KMS-11 (cell line): ENCODE measurements at regions not wholly inside any gene's neighbourhood (a gene's known extent, or its start where the extent isn't known, plus 50 kb on each side); places are given as distances from the start of the nearest gene placed in this dataset.

Experiments used
- H2AFZ ChIP-seq: fragments of 200-600 bp; sonication (generic); 2 replicates; pipeline ENCODE4 v1.6.1; 2016; ENCODE audit warnings: antibody characterized with exemption, mixed run types, low read depth
- H3K27ac ChIP-seq: fragments of 200-600 bp; sonication (generic); 2 replicates; pipeline ENCODE4 v1.6.1; 2016; ENCODE audit warnings: mild to moderate bottlenecking, mixed run types
- H3K27me3 ChIP-seq: fragments of 200-600 bp; sonication (generic); 2 replicates; pipeline ENCODE4 v1.6.1; 2017; ENCODE audit warnings: mild to moderate bottlenecking, low read depth, mixed run types, moderate library complexity; ENCODE audit not compliant: insufficient read depth
- H3K36me3 ChIP-seq: fragments of 200-600 bp; sonication (generic); 2 replicates; pipeline ENCODE4 v1.6.1; 2017; ENCODE audit warnings: mild to moderate bottlenecking, mixed run types; ENCODE audit not compliant: insufficient read depth
- H3K4me1 ChIP-seq: fragments of 200-600 bp; sonication (generic); 2 replicates; pipeline ENCODE4 v1.6.1; 2016; ENCODE audit warnings: mild to moderate bottlenecking, low read depth, mixed run types; ENCODE audit not compliant: poor library complexity, severe bottlenecking
- H3K4me2 ChIP-seq: fragments of 200-600 bp; sonication (generic); 2 replicates; pipeline ENCODE4 v1.7.0; 2016; ENCODE audit warnings: mild to moderate bottlenecking, mixed run types
- H3K4me3 ChIP-seq: fragments of 200-600 bp; sonication (generic); IDR thresholded peaks from 2 replicates; pipeline ENCODE4 v1.6.1; 2017; ENCODE audit warnings: low read depth, low read length, mixed read lengths; ENCODE audit not compliant: insufficient read depth
- H3K79me2 ChIP-seq: fragments of 200-600 bp; sonication (generic); 2 replicates; pipeline ENCODE4 v1.6.1; 2016; ENCODE audit warnings: low read depth, mixed run types; ENCODE audit not compliant: insufficient read depth
- H3K9ac ChIP-seq: fragments of 200-600 bp; sonication (generic); 2 replicates; pipeline ENCODE4 v1.6.1; 2016; ENCODE audit warnings: mild to moderate bottlenecking, mixed run types
- H4K20me1 ChIP-seq: fragments of 200-600 bp; sonication (generic); 2 replicates; pipeline ENCODE4 v1.6.1; 2016; ENCODE audit warnings: mild to moderate bottlenecking, mixed run types; ENCODE audit not compliant: insufficient read depth
- TF ChIP-seq, protein P1 (sequence below): fragments of 200-600 bp; sonication (generic); conservative IDR thresholded peaks from 2 replicates; pipeline ENCODE4 v1.6.1; 2017; ENCODE audit warnings: low read depth, mild to moderate bottlenecking, antibody characterized with exemption, low read length, moderate library complexity, mixed read lengths

DNA sequence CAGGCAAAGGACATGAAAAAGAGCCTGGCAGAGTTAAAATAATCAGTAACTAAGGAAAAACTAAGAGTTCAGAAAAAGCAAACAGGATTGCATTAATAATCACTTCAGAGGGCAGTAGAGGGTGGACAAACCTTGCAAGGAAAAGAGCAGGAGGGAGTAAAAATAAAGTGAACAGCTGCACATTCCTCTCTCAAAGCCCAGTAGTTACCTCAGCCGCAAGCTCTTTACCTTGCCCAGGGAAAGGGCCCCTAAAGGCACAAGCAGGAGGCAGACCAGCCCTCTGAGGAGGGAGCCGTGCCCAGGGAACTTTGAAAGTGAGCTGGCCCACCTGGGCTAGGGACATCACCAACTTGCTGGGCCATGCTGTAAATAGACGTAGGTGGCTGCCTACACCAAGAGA is 196.9 kb downstream of the C1D start:
- Histone ChIP-seq H3K79me2 (no peaks in the 10 kb centered on the region), H3K9ac (no peak overlapping the region), H3K4me2 (no peak overlapping the region), H3K4me3 (no peak overlapping the region), H3K27me3 (no peaks in the 10 kb centered on the region), H4K20me1 (no peaks in the 10 kb centered on the region), H3K27ac (no peak overlapping the region), H3K36me3 (no peaks in the 10 kb centered on the region), H2AFZ (no peak overlapping the region), H3K4me1 (no peaks in the 10 kb centered on the region)
- TF ChIP-seq, protein P1, sequence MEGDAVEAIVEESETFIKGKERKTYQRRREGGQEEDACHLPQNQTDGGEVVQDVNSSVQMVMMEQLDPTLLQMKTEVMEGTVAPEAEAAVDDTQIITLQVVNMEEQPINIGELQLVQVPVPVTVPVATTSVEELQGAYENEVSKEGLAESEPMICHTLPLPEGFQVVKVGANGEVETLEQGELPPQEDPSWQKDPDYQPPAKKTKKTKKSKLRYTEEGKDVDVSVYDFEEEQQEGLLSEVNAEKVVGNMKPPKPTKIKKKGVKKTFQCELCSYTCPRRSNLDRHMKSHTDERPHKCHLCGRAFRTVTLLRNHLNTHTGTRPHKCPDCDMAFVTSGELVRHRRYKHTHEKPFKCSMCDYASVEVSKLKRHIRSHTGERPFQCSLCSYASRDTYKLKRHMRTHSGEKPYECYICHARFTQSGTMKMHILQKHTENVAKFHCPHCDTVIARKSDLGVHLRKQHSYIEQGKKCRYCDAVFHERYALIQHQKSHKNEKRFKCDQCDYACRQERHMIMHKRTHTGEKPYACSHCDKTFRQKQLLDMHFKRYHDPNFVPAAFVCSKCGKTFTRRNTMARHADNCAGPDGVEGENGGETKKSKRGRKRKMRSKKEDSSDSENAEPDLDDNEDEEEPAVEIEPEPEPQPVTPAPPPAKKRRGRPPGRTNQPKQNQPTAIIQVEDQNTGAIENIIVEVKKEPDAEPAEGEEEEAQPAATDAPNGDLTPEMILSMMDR, result no peak

DNA sequence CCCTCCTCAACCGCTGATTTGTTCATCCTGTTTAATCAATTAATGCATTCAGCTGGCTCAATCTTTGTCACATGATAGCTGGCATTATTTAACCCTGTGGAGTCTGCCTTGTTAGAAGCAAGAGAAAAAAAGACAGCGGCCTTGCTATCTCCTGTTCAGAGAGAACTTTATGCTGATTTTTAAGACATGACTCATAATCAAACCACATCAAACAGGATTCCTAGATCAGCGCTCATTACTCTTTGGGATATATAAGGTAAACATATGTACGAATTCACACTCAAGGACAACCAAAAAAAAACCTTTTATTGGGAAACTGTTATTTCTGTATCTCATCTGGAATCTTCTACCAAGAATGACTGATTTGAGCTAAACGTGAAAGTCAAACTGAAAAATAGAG is 195.1 kb downstream of the C1D start:
- no peak overlapping the region for H3K4me3 ChIP-seq
- H4K20me1 ChIP-seq, result no peaks in the 10 kb centered on the region
- H3K9ac ChIP-seq, result no peak overlapping the region
- no peak overlapping the region for H3K27ac ChIP-seq
- TF ChIP-seq, protein P1, result no peak
- H3K4me2 ChIP-seq, result no peak overlapping the region
- H3K79me2 ChIP-seq, result no peaks in the 10 kb centered on the region
- no peaks in the 10 kb centered on the region for H3K36me3 ChIP-seq
- no peaks in the 10 kb centered on the region for H3K4me1 ChIP-seq
- no peaks in the 10 kb centered on the region for H3K27me3 ChIP-seq
- no peak overlapping the region for H2AFZ ChIP-seq

DNA sequence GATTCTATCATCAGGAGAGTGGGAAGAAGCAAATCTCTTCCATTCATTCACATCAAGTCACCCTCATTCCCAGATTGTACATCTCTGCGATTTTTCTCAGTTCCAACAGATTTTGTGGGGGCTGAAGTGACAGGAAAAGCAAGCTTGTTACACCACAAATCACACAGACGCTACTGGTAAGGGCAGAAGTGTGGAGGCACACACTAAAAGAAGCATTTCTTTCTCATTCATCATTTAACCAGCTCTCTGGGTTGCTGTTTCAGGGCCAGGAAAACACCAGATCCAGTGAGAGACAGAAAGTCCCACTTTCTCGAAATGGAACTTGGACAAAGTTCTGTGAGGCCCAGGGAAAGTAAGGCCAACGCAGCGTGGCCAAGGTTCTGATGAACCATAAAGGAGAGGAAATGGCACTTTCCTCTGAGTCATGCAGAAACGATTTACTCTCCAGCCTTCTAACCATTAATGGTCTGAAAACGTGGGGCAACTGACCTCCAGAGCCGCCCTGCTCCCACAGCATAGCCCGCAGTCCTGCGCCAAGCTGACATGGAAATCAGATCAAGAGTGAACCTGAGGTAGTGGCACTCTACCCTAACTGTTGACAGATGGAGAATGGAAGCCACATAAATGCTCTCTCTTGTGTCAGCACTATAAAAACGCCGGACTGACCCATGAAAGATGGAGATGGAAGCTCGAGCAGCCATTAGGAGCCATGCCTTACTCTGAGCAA is 191.0 kb downstream of the C1D start:
- no peaks in the 10 kb centered on the region for H3K4me1 ChIP-seq
- H3K36me3 ChIP-seq, result no peaks in the 10 kb centered on the region
- H3K4me3 ChIP-seq, result no peak overlapping the region
- H3K27me3 ChIP-seq, result no peaks in the 10 kb centered on the region
- no peak overlapping the region for H3K27ac ChIP-seq
- no peak overlapping the region for H3K9ac ChIP-seq
- no peak overlapping the region for H2AFZ ChIP-seq
- no peaks in the 10 kb centered on the region for H4K20me1 ChIP-seq
- no peak overlapping the region for H3K4me2 ChIP-seq
- H3K79me2 ChIP-seq, result no peaks in the 10 kb centered on the region
- TF ChIP-seq, protein P1, result no peak

DNA sequence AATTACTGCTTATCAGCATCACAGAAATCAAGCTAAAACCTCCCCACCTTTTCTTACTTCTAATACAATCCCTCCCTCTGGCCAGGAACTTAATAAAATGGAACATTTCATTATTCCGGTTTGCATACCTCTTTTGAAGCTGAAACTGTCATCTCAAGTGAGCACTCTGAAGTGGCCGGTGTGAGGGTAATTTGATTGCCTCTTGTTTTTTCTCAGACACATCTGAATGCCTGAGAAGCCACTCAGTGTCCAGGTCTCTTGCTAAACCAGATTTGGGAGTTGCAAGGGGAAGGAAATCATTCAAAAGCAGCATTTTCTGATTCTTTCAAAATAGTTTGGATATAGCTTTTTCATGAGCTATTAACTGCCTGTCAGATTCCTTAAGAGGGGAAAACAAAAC is 190.3 kb downstream of the C1D start:
- Histone ChIP-seq H3K4me3 (no peak overlapping the region), H3K79me2 (no peaks in the 10 kb centered on the region), H4K20me1 (no peaks in the 10 kb centered on the region), H3K4me1 (no peaks in the 10 kb centered on the region), H3K27me3 (no peaks in the 10 kb centered on the region), H3K9ac (no peak overlapping the region), H2AFZ (no peak overlapping the region), H3K27ac (no peak overlapping the region), H3K4me2 (no peak overlapping the region), H3K36me3 (no peaks in the 10 kb centered on the region)
- TF ChIP-seq, protein P1, result no peak
